MM.1S (cell line): ENCODE measurements at regions not wholly inside any gene's neighbourhood (a gene's known extent, or its start where the extent isn't known, plus 50 kb on each side); places are given as distances from the start of the nearest gene placed in this dataset.

Experiments used
- DNase-seq: peaks from one replicate; pipeline ENCODE4 v3.0.0-alpha.2; 2015
- H2AFZ ChIP-seq: fragments of 300-600 bp; sonication (generic); 2 replicates; pipeline ENCODE4 v1.6.0; 2016; ENCODE audit warnings: antibody characterized with exemption, low read length
- H3F3A ChIP-seq: fragments of 300-600 bp; sonication (generic); 2 replicates; pipeline ENCODE4 v1.6.1; 2016; ENCODE audit warnings: mild to moderate bottlenecking, antibody characterized with exemption, low read length, moderate library complexity, mixed read lengths; ENCODE audit not compliant: insufficient read depth
- H3K27ac ChIP-seq: fragments of 300-600 bp; sonication (generic); 2 replicates; pipeline ENCODE4 v1.5.1; 2016; ENCODE audit warnings: mild to moderate bottlenecking, low read length
- H3K27me3 ChIP-seq: fragments of 300-600 bp; sonication (generic); replicated peaks from 2 replicates; pipeline ENCODE4 v1.6.0; 2016; ENCODE audit warnings: low read length; ENCODE audit not compliant: insufficient read depth
- H3K36me3 ChIP-seq: fragments of 300-600 bp; sonication (generic); replicated peaks from 2 replicates; pipeline ENCODE4 v1.6.1; 2016; ENCODE audit warnings: mild to moderate bottlenecking, low read length, mixed read lengths; ENCODE audit not compliant: insufficient read depth
- H3K4me1 ChIP-seq: fragments of 300-600 bp; sonication (generic); 2 replicates; pipeline ENCODE4 v1.6.1; 2016; ENCODE audit warnings: low read length, mixed read lengths
- H3K4me2 ChIP-seq: fragments of 300-600 bp; sonication (generic); 2 replicates; pipeline ENCODE4 v1.6.0; 2016; ENCODE audit warnings: low read depth, low read length
- H3K4me3 ChIP-seq: fragments of 300-600 bp; sonication (generic); 2 replicates; pipeline ENCODE4 v1.5.1; 2016; ENCODE audit warnings: low read length, mixed read lengths
- H3K79me2 ChIP-seq: fragments of 300-600 bp; sonication (generic); 2 replicates; pipeline ENCODE4 v1.6.1; 2016; ENCODE audit warnings: mixed run types, low read length, mixed read lengths
- H3K9ac ChIP-seq: fragments of 300-600 bp; sonication (generic); 2 replicates; pipeline ENCODE4 v1.6.1; 2016; ENCODE audit warnings: low read length, mixed read lengths
- H3K9me2 ChIP-seq: fragments of 300-600 bp; sonication (generic); replicated peaks from 2 replicates; pipeline ENCODE4 v1.6.1; 2016; ENCODE audit warnings: mild to moderate bottlenecking, low read length, mixed read lengths; ENCODE audit not compliant: insufficient read depth
- H3K9me3 ChIP-seq: fragments of 300-600 bp; sonication (generic); replicated peaks from 2 replicates; pipeline ENCODE4 v1.6.1; 2016; ENCODE audit warnings: mild to moderate bottlenecking, low read length, mixed read lengths; ENCODE audit not compliant: insufficient read depth
- H4K20me1 ChIP-seq: fragments of 300-600 bp; sonication (generic); 2 replicates; pipeline ENCODE4 v1.6.1; 2016; ENCODE audit warnings: mild to moderate bottlenecking, low read length, moderate library complexity, mixed read lengths; ENCODE audit not compliant: insufficient read depth
- CTCF ChIP-seq: fragments of 300-600 bp; sonication (generic); IDR thresholded peaks from 2 replicates; pipeline ENCODE4 v1.5.1; 2016; ENCODE audit warnings: antibody characterized with exemption, low read length, mixed read lengths
- EZH2 ChIP-seq: fragments of 300-600 bp; sonication (generic); optimal IDR thresholded peaks from 2 replicates; pipeline ENCODE3; 2017; ENCODE audit warnings: low read depth, mild to moderate bottlenecking, antibody characterized with exemption, low read length, mixed read lengths
- EZH2phosphoT487 ChIP-seq: fragments of 300-600 bp; sonication (generic); IDR thresholded peaks from 2 replicates; pipeline ENCODE4 v1.6.1; 2018; ENCODE audit warnings: antibody characterized with exemption, low read length

GRCh38 chr17:54009502-54009901, 186.8 kb downstream of the KIF2B start:
- Histone ChIP-seq H3K9me2 (no peaks in the 10 kb centered on the region), H3K4me1 (no peaks in the 10 kb centered on the region), H3K9me3 (no peaks in the 10 kb centered on the region), H3F3A (no peaks in the 10 kb centered on the region), H3K79me2 (no peaks in the 10 kb centered on the region), H3K36me3 (no peaks in the 10 kb centered on the region), H3K4me2 (no peak overlapping the region), H4K20me1 (no peaks in the 10 kb centered on the region), H3K27ac (no peak overlapping the region), H3K27me3 (no peaks in the 10 kb centered on the region), H3K9ac (no peak overlapping the region), H3K4me3 (no peak overlapping the region), H2AFZ (no peak overlapping the region)
- no peak for TF ChIP-seq CTCF
- no peak for TF ChIP-seq EZH2
- no peak for TF ChIP-seq EZH2phosphoT487
- no peak for DNase-seq

GRCh38 chr17:54013072-54013471, 190.3 kb downstream of the KIF2B start:
- H2AFZ ChIP-seq: no peak overlapping the region
- no peaks in the 10 kb centered on the region for H3K4me1 ChIP-seq
- H3K9me2 ChIP-seq: no peaks in the 10 kb centered on the region
- no peaks in the 10 kb centered on the region for H3K9me3 ChIP-seq
- H3K79me2 ChIP-seq: no peaks in the 10 kb centered on the region
- no peaks in the 10 kb centered on the region for H3F3A ChIP-seq
- H3K4me3 ChIP-seq: no peak overlapping the region
- no peak for TF ChIP-seq CTCF
- H3K27ac ChIP-seq: no peak overlapping the region
- no peaks in the 10 kb centered on the region for H3K27me3 ChIP-seq
- H3K9ac ChIP-seq: no peak overlapping the region
- DNase-seq: no peak
- no peak overlapping the region for H3K4me2 ChIP-seq
- no peaks in the 10 kb centered on the region for H3K36me3 ChIP-seq
- H4K20me1 ChIP-seq: no peaks in the 10 kb centered on the region

GRCh38 chr17:54015734-54016133, 193.0 kb downstream of the KIF2B start:
- TF ChIP-seq EZH2phosphoT487: no peak
- TF ChIP-seq EZH2: no peak
- TF ChIP-seq CTCF: no peak
- H3K9ac ChIP-seq: no peak overlapping the region
- H3K9me3 ChIP-seq: no peaks in the 10 kb centered on the region

GRCh38 chr17:54021418-54021817, 198.7 kb downstream of the KIF2B start:
- H3K9ac ChIP-seq: no peak overlapping the region
- no peaks in the 10 kb centered on the region for H3K9me3 ChIP-seq
- no peaks in the 10 kb centered on the region for H3K27me3 ChIP-seq
- TF ChIP-seq EZH2phosphoT487: no peak
- TF ChIP-seq CTCF: no peak
- TF ChIP-seq EZH2: no peak
- no peak overlapping the region for H2AFZ ChIP-seq
- no peak for DNase-seq
- H3F3A ChIP-seq: no peaks in the 10 kb centered on the region
- H3K4me1 ChIP-seq: no peaks in the 10 kb centered on the region
- H3K4me2 ChIP-seq: no peak overlapping the region
- no peak overlapping the region for H3K4me3 ChIP-seq
- H3K27ac ChIP-seq: no peak overlapping the region
- H3K79me2 ChIP-seq: no peaks in the 10 kb centered on the region
- H3K9me2 ChIP-seq: no peaks in the 10 kb centered on the region
- no peaks in the 10 kb centered on the region for H4K20me1 ChIP-seq
- no peaks in the 10 kb centered on the region for H3K36me3 ChIP-seq

More at GRCh38 chr17:54015734-54016133, 193.0 kb downstream of the KIF2B start:
- Histone ChIP-seq H3K36me3 (no peaks in the 10 kb centered on the region), H3K9me2 (no peaks in the 10 kb centered on the region), H3K27me3 (no peaks in the 10 kb centered on the region), H3K27ac (no peak overlapping the region), H4K20me1 (no peaks in the 10 kb centered on the region), H3K4me3 (no peak overlapping the region), H2AFZ (no peak overlapping the region), H3F3A (no peaks in the 10 kb centered on the region), H3K79me2 (no peaks in the 10 kb centered on the region), H3K4me2 (no peak overlapping the region), H3K4me1 (no peaks in the 10 kb centered on the region)
- DNase-seq: no peak
